Colonic mucosa (tissue), 4 donors: ENCODE measurements at regions not wholly inside any gene's neighbourhood (a gene's known extent, or its start where the extent isn't known, plus 50 kb on each side); places are given as distances from the start of the nearest gene placed in this dataset.

Experiments
- DNase-seq: peaks from one replicate; pipeline ENCODE4 v3.0.0-alpha.2; 2020
- H3K27ac ChIP-seq: fragments of 200-600 bp; one replicate; pipeline ENCODE4 v1.8.0; 2021
- H3K27me3 ChIP-seq: fragments of 200-600 bp; one replicate; pipeline ENCODE4 v1.8.0; 2021
- H3K36me3 ChIP-seq: fragments of 200-600 bp; one replicate; pipeline ENCODE4 v1.8.0; 2021
- H3K4me1 ChIP-seq: fragments of 200-600 bp; one replicate; pipeline ENCODE4 v1.8.0; 2021; ENCODE audit warnings: mild to moderate bottlenecking
- H3K4me3 ChIP-seq: fragments of 200-600 bp; one replicate; pipeline ENCODE4 v1.8.0; 2021
- H3K9ac ChIP-seq, 2 donors: one replicate each; pipeline ENCODE4 v1.7.0; 2013; ENCODE audit warnings: control low read depth in 2 of 2, low read depth in 2 of 2, low read length in 2 of 2
- H3K9me3 ChIP-seq: fragments of 200-600 bp; one replicate; pipeline ENCODE4 v1.8.0; 2021
- intact Hi-C: fragments of 100-400 bp; cut with DNase I; formaldehyde crosslinking; loops from one replicate; pipeline ENCODE4 v1.14.1; 2022
- TF ChIP-seq, protein P1 (sequence below): fragments of 200-600 bp; IDR thresholded peaks from one replicate; pipeline ENCODE4 v1.8.0; 2022; ENCODE audit warnings: antibody characterized with exemption, mild to moderate bottlenecking
- donor health status: healthy.
- donor health status: DM: no; HTN: no; CAD: no.
- donor health status: DM: no; HTN: no; CAD: no.

DNA sequence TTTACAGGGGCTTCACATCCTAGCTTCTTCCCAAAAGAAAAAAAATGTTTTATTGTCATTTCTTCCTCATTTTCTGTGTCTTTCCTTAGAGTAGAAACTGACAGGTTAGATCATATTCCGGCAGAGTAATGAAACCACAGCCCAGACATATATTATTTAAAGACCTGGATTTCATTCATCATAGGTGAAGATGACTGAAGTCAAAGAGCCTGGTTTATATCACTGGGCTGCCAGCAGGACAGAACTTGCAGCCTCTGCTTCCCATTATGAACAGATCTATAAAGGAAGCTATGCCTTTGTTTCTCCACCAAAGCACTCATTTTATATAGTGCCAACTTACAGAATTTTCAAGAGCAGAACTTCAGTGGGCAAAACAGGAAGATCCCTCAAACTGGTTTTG is 137.9 kb downstream of the METTL4 start:
- Histone ChIP-seq H3K27me3 (no peaks in the 10 kb centered on the region), H3K4me3 (no peak overlapping the region), H3K9ac (no peak overlapping the region), H3K36me3 (no peaks in the 10 kb centered on the region), H3K9me3 (no peaks in the 10 kb centered on the region), H3K27ac (no peak overlapping the region), H3K4me1 (no peaks in the 10 kb centered on the region)
- DNase-seq = no peak
- intact Hi-C loops = no loop called here
- TF ChIP-seq, protein P1, sequence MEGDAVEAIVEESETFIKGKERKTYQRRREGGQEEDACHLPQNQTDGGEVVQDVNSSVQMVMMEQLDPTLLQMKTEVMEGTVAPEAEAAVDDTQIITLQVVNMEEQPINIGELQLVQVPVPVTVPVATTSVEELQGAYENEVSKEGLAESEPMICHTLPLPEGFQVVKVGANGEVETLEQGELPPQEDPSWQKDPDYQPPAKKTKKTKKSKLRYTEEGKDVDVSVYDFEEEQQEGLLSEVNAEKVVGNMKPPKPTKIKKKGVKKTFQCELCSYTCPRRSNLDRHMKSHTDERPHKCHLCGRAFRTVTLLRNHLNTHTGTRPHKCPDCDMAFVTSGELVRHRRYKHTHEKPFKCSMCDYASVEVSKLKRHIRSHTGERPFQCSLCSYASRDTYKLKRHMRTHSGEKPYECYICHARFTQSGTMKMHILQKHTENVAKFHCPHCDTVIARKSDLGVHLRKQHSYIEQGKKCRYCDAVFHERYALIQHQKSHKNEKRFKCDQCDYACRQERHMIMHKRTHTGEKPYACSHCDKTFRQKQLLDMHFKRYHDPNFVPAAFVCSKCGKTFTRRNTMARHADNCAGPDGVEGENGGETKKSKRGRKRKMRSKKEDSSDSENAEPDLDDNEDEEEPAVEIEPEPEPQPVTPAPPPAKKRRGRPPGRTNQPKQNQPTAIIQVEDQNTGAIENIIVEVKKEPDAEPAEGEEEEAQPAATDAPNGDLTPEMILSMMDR = no peak

DNA sequence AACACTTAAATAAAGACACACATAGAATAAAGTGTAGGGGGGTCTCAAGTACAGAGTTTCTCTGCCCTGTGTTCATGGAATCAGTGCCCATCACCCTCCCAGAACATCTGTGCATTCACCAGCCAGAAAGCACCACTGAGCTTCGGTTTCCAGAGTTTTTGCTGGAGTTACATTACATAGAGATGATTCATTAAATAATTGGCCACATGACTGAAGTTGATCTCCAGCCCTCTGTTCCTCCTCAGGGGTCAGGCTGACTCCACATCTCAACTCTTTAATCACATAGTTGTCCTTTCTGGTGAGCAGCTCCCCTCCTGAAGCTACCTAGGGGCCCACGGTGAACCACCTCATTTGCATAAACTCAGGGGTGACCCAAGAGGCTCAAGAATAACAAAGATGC is 129.8 kb downstream of the METTL4 start:
- H3K4me3 ChIP-seq = no peak overlapping the region
- TF ChIP-seq, protein P1 = no peak
- no peaks in the 10 kb centered on the region for H3K9me3 ChIP-seq
- DNase-seq = no peak
- no peaks in the 10 kb centered on the region for H3K27me3 ChIP-seq
- H3K4me1 ChIP-seq = no peaks in the 10 kb centered on the region
- no peak overlapping the region for H3K9ac ChIP-seq
- no peak overlapping the region for H3K27ac ChIP-seq
- no peaks in the 10 kb centered on the region for H3K36me3 ChIP-seq
- intact Hi-C loops = no loop called here

DNA sequence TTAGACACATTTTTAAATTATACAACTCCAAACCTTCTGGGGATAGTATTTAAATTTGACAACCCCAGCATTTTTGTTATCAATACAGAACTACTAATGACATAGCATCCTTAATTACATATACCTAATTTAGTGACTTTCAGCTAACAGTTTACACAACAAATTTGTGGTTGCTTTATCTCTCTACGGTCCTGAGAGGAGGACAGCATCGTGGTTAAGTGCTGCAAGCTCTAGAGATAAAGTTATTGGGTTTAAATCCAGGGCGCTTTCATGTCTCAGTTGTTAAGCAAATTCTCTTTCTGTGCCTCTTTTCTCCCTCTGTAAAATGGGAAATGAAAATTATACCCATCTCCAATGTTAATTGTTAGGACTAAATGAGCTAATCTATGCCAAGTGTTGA is 129.3 kb downstream of the METTL4 start:
- H3K27ac ChIP-seq = no peak overlapping the region
- H3K4me1 ChIP-seq = no peaks in the 10 kb centered on the region
- H3K4me3 ChIP-seq = no peak overlapping the region
- no peaks in the 10 kb centered on the region for H3K36me3 ChIP-seq
- DNase-seq = no peak
- H3K27me3 ChIP-seq = no peaks in the 10 kb centered on the region
- intact Hi-C loops = no loop called here
- no peak overlapping the region for H3K9ac ChIP-seq
- TF ChIP-seq, protein P1 = no peak
- H3K9me3 ChIP-seq = no peaks in the 10 kb centered on the region

DNA sequence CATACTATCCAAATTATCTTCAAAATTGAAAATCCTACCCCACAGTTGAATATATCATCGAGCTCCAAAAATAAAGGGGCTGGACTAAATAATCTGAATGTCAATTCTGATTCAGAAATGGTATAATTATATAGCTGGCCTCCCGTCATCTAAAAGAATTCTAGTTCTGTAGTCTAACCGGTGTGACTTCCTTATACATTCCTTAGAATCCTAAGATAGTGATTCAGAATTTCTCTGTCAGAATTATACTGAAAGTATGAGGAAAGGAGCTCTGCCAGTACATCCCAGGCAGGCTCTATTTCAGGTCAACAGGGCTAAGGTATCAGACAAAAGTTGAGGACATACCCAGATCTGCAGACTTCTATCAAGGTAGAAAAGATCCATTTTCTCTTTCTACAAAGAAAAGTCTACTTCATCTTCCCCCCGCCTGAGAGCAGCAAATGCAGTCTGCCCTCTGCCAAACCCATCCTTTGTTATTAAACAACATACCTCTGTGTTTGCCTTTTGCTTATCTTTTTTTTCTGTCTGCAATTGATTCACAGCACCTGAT is 128.5 kb downstream of the METTL4 start:
- TF ChIP-seq, protein P1 = no peak
- no peak overlapping the region for H3K4me3 ChIP-seq
- no peak overlapping the region for H3K27ac ChIP-seq
- no peaks in the 10 kb centered on the region for H3K4me1 ChIP-seq
- no peaks in the 10 kb centered on the region for H3K9me3 ChIP-seq
- no peak for DNase-seq
- H3K9ac ChIP-seq = no peak overlapping the region
- intact Hi-C loops = no loop called here
- H3K27me3 ChIP-seq = no peaks in the 10 kb centered on the region
- no peaks in the 10 kb centered on the region for H3K36me3 ChIP-seq

DNA sequence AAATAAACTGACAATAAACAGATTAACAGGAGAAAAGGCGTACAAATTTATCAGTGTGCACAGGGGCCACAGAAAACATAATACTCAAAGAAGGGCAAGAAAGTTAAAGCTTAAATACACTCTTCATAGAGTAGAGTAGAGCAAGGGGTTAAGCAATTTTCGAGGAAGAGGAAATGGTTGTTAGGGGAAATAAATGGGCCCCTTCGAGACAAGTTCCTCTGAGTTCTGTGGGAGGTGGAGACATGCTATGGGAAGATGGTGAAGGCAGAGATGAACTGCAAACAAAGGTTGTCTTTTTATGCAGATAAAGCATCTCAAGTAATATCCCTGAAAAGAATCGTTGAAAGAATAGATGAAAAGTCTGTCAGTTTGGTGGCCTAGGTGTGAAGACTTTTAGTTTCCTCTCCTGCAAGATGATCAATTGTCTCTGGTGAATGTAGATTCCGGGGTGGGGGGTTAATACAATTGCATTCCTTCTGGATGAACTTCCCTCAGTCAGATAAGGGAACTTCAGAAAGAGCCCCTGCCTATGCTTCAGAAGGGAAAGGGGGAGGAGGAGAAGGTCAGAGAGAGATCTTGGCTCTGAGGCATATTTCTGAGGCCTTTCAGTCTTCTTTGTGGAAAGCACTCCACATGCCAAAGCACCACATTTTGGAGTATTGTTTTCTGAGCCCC is 127.0 kb downstream of the METTL4 start:
- no peak overlapping the region for H3K4me3 ChIP-seq
- H3K4me1 ChIP-seq = no peaks in the 10 kb centered on the region
- H3K9ac ChIP-seq = no peak overlapping the region
- no peaks in the 10 kb centered on the region for H3K9me3 ChIP-seq
- H3K36me3 ChIP-seq = no peaks in the 10 kb centered on the region
- TF ChIP-seq, protein P1 = no peak
- no peak overlapping the region for H3K27ac ChIP-seq
- no peaks in the 10 kb centered on the region for H3K27me3 ChIP-seq
- intact Hi-C loops = no loop called here
- no peak for DNase-seq
